Right atrium auricular region (tissue), 2 donors: ENCODE measurements at regions not wholly inside any gene's neighbourhood (a gene's known extent, or its start where the extent isn't known, plus 50 kb on each side); places are given as distances from the start of the nearest gene placed in this dataset.
A peak's percentile ranks its signal among the peaks of the same experiment; 100 is the strongest.

Source experiments
- DNase-seq: peaks from one replicate; pipeline ENCODE4 v3.0.0-alpha.2; 2019; ENCODE audit warnings: low spot score
- H3K27ac ChIP-seq, 2 donors: fragments of 200-600 bp; sonication (generic); 1 replicate in 1 of 2; 2 replicates in 1 of 2; pipeline ENCODE4 v1.5.1; 2016 to 2019
- H3K27me3 ChIP-seq, 2 donors: fragments of 200-600 bp; sonication (generic); one replicate each; pipeline versions ENCODE4 v1.5.1 to v1.6.0; 2017 to 2019
- H3K36me3 ChIP-seq: fragments of 200-600 bp; sonication (generic); one replicate; pipeline ENCODE4 v1.5.1; 2016
- H3K4me1 ChIP-seq, 2 donors: fragments of 200-600 bp; sonication (generic); one replicate each; pipeline versions ENCODE4 v1.5.1 to v1.6.0; 2017 to 2019
- H3K4me3 ChIP-seq, 2 donors: fragments of 200-600 bp; sonication (generic); 1 replicate in 1 of 2; 2 replicates in 1 of 2; pipeline ENCODE4 v1.5.1; 2017 to 2019; ENCODE audit warnings: mild to moderate bottlenecking in 1 of 2, moderate library complexity in 1 of 2
- H3K9me3 ChIP-seq, 2 donors: fragments of 200-600 bp; sonication (generic); one replicate each; pipeline ENCODE4 v1.5.1; 2019
- CTCF ChIP-seq, 2 donors: fragments of 200-600 bp; sonication (generic); IDR thresholded peaks; one replicate each; pipeline ENCODE4 v1.5.1; 2019; ENCODE audit warnings: antibody characterized with exemption in 2 of 2

- no peaks in the 10 kb centered on the region for H3K4me1 ChIP-seq
- no peak overlapping the region for H3K27ac ChIP-seq
- no peaks in the 10 kb centered on the region for H3K36me3 ChIP-seq
- no peak for DNase-seq
- no peaks in the 10 kb centered on the region for H3K27me3 ChIP-seq
- TF ChIP-seq CTCF (IDR thresholded peaks at IDR 0.05): no peak
- no peak overlapping the region for H3K4me3 ChIP-seq
- H3K9me3 ChIP-seq: no peaks in the 10 kb centered on the region
Observed at GRCh38 chr10:130812381-130813148, 499.0 kb downstream of the TCERG1L start.

- H3K4me3 ChIP-seq: no peak overlapping the region
- no peak for TF ChIP-seq CTCF (IDR thresholded peaks at IDR 0.05)
- no peaks in the 10 kb centered on the region for H3K27me3 ChIP-seq
- H3K36me3 ChIP-seq: no peaks in the 10 kb centered on the region
- H3K4me1 ChIP-seq: no peaks in the 10 kb centered on the region
- H3K27ac ChIP-seq: no peak overlapping the region
- H3K9me3 ChIP-seq: no peaks in the 10 kb centered on the region
- DNase-seq: peak; percentile 47
Observed at GRCh38 chr10:130814610-130815009, 496.9 kb downstream of the TCERG1L start.

- H3K4me1 ChIP-seq: no peaks in the 10 kb centered on the region
- DNase-seq: peak; percentile 55
- H3K9me3 ChIP-seq: no peaks in the 10 kb centered on the region
- H3K36me3 ChIP-seq: no peaks in the 10 kb centered on the region
- no peak overlapping the region for H3K27ac ChIP-seq
- H3K27me3 ChIP-seq: no peaks in the 10 kb centered on the region
- no peak for TF ChIP-seq CTCF (IDR thresholded peaks at IDR 0.05)
- no peak overlapping the region for H3K4me3 ChIP-seq
Observed at GRCh38 chr10:130816116-130816901, 495.2 kb downstream of the TCERG1L start.

GRCh38 chr10:130817046-130817624, 494.4 kb downstream of the TCERG1L start:
- H3K4me3 ChIP-seq: no peak overlapping the region
- no peaks in the 10 kb centered on the region for H3K9me3 ChIP-seq
- no peaks in the 10 kb centered on the region for H3K4me1 ChIP-seq
- no peak for DNase-seq
- no peak overlapping the region for H3K27ac ChIP-seq
- H3K36me3 ChIP-seq: no peaks in the 10 kb centered on the region
- no peaks in the 10 kb centered on the region for H3K27me3 ChIP-seq
- no peak for TF ChIP-seq CTCF (IDR thresholded peaks at IDR 0.05)

GRCh38 chr10:130817674-130818073, 493.8 kb downstream of the TCERG1L start:
- no peaks in the 10 kb centered on the region for H3K9me3 ChIP-seq
- H3K4me1 ChIP-seq: no peaks in the 10 kb centered on the region
- TF ChIP-seq CTCF (IDR thresholded peaks at IDR 0.05): no peak
- no peaks in the 10 kb centered on the region for H3K36me3 ChIP-seq
- DNase-seq: no peak
- no peaks in the 10 kb centered on the region for H3K27me3 ChIP-seq
- H3K27ac ChIP-seq: no peak overlapping the region
- H3K4me3 ChIP-seq: no peak overlapping the region
